ENCODE measurements at regions not wholly inside any gene's neighbourhood (a gene's known extent, or its start where the extent isn't known, plus 50 kb on each side); places are given as distances from the start of the nearest gene placed in this dataset.
"Not testable (repeated sequence)": the region's sequence is repeated elsewhere in the genome, so short reads cannot be mapped to it uniquely, and the experiment has no call there.

GRCh38 chr14:28820677-28821076 lies 54.1 kb downstream of the FOXG1 start:
- FAIRE-seq: peak; percentile 44
- no peak for DNase-seq (ENCODE audit: insufficient read length, low spot score)

- FAIRE-seq (no peak), DNase-seq (ENCODE audit: insufficient read length, low spot score) (no peak)
Measured at GRCh38 chr14:28821993-28822392, 55.4 kb downstream of the FOXG1 start.

DNA sequence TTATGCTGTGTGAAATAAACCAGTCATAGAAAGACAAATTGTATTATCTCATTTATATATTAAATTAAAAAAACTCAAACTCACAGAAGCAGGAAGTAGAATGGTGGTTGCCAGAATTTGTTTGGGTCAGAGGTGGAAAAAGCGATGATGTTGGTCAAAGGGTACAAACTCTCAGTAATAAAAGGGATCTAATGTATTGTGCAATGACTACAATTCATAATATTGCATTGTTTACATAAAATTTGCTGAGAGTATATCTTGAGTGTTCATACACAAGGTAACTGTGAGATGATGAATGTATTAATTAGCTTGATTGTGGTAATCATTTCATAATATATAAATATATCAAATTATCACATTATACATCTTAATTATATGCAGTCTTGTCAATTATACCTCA lies 56.7 kb downstream of the FOXG1 start:
- DNase-seq (ENCODE audit: insufficient read length, low spot score) (no peak), FAIRE-seq (no peak)

- FAIRE-seq (no peak), DNase-seq (ENCODE audit: insufficient read length, low spot score) (no peak)
Measured at GRCh38 chr14:28830115-28830534, 63.5 kb downstream of the FOXG1 start.

- FAIRE-seq (no peak), DNase-seq (ENCODE audit: insufficient read length, low spot score) (no peak)
Measured at GRCh38 chr14:28831126-28831525, 64.5 kb downstream of the FOXG1 start.

DNA sequence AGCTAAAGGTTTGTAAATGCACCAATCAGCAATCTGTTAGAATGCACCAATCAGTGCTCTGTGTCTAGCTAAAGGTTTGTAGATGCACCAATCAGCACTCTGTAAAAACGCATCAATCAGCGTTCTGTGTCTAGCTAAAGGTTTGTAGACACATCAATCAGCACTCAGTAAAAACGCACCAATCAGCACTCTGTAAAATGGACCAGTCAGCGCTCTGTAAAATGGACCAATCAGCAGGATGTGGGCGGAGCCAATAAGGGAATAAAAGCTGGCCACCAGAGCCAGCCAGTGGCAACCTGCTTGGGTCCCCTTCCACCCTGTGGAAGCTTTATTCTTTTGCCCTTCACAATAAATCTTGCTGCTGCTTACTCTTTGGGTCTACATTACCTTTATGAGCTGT lies 76.0 kb downstream of the FOXG1 start:
- not testable (repeated sequence) for DNase-seq (ENCODE audit: insufficient read length, low spot score)
- FAIRE-seq: peak; percentile 88

- no peak for DNase-seq (ENCODE audit: insufficient read length, low spot score)
- no peak for FAIRE-seq
Measured at GRCh38 chr14:28867571-28867970, 101.0 kb downstream of the FOXG1 start.

GRCh38 chr14:28870033-28870564 lies 103.5 kb downstream of the FOXG1 start:
- DNase-seq (ENCODE audit: insufficient read length, low spot score) (no peak), FAIRE-seq (no peak)

DNA sequence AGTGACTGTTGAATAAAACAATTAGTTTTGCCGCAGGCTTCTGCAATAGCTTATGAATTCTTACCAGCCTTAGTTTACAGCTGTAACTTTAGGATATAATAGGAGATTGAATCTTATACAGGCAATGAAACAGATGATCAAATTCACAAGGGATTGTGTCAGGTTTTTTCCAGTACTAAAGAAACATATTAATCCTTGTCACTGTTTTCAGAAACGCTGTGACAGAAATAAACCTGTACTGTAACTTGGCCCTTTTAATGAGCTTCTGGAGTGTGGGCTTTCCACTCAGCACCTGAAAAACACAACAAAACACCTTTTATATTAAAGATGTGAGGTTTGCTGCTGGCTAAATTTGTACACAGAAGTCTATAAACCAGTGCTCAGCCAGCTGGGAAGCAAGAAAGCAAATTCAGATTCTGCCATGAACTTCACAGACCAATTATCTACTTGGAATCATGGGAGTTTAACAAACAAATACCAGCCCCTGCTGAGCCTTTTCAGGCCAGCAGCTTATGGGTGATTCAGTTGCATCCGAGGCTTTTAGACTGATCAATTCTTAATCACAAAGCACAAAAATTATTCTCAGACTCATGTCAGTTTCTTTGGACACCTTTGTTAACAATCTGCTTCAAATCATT lies 109.5 kb downstream of the FOXG1 start:
- DNase-seq (ENCODE audit: insufficient read length, low spot score): no peak
- no peak for FAIRE-seq

- FAIRE-seq: no peak
- DNase-seq (ENCODE audit: insufficient read length, low spot score): no peak
Measured at GRCh38 chr14:28876572-28876945, 110.0 kb downstream of the FOXG1 start.

DNA sequence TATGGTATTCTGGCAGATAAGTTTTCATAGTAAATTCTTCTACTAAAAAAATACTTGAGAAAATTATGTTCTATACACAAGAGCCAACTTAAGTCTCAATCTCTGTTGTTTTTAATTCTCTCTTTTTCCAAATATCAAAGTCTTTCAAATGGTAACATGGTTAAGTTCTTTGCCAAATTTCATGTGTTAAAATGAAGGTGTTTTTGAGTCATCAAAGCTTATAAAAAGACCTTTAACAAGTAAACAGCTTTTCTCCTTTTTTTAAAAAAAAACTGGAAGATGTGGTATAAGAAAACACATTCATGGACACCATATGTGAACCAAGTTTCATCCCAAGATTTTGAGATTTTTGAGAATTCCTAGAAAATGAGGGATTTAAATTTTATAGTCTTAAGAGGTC lies 111.3 kb downstream of the FOXG1 start:
- no peak for FAIRE-seq
- DNase-seq (ENCODE audit: insufficient read length, low spot score): no peak

DNA sequence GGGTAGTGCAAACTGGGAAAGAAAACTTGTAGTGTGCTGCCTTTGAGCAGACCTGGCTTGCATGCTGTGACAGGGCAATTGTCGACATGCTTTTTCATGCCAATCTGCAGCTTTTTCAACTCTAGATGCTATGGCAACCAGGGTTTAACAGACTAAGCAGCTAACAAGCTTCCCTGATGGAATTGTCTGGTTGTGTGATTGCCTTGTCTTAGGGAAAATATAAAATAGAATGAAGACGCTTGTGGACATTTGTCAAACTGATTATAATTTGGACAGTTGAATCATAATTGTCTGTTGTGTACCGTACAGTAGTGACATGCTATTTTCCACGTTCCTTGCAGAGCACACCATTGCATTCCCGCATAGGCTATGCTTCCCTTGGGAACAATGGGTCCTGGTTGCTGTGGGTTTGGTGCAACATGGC lies 113.0 kb downstream of the FOXG1 start:
- FAIRE-seq: no peak
- DNase-seq (ENCODE audit: insufficient read length, low spot score): no peak

GRCh38 chr14:28886940-28887339 lies 120.4 kb downstream of the FOXG1 start:
- DNase-seq (ENCODE audit: insufficient read length, low spot score): no peak
- peak; percentile 13 for FAIRE-seq

- FAIRE-seq: no peak
- DNase-seq (ENCODE audit: insufficient read length, low spot score): no peak
Measured at GRCh38 chr14:28895389-28895788, 128.8 kb downstream of the FOXG1 start.

DNA sequence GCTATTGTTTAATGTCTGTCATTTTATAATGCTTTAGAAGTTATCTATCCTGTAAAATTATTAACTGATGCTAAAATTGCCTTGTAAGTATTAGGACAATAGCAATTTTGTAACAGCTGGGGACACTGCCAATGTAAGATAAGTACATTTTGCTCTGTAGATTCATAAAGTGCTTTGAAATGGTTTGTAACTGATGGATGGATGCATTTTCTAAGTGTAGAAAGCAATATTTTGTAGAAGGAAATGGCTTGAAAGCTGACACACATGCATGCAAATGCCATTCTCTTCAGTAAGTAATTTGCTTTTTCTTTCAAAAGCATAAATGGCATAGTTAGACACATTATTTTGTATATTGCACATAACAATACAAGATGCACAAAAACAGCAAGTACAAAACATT lies 129.8 kb downstream of the FOXG1 start:
- no peak for DNase-seq (ENCODE audit: insufficient read length, low spot score)
- FAIRE-seq: no peak

GRCh38 chr14:28901631-28902030 lies 135.0 kb downstream of the FOXG1 start:
- FAIRE-seq (peak; percentile 55), DNase-seq (ENCODE audit: insufficient read length, low spot score) (no peak)

GRCh38 chr14:28902930-28903329 lies 136.3 kb downstream of the FOXG1 start:
- FAIRE-seq (no peak), DNase-seq (ENCODE audit: insufficient read length, low spot score) (no peak)

GRCh38 chr14:28911521-28911920 lies 144.9 kb downstream of the FOXG1 start:
- no peak for FAIRE-seq
- DNase-seq (ENCODE audit: insufficient read length, low spot score): no peak

DNA sequence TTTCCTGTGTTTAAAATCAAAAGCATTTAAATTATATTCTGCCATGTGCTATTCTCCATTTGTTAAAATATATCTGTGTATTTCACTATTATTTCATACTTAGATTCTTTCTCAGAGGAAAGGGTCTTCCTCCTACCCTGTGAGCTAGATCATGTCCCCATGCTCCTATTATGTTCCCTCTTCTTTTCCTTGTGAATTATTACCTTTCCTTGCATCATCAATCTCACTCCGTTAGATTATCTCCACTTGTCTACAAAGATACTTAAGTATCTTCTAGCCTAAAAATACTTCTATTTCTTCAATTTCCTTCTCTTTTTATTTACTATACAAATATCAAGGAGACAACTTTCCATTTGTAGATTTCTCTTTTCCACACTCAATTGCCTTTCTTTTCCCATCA lies 146.5 kb downstream of the FOXG1 start:
- FAIRE-seq: no peak
- DNase-seq (ENCODE audit: insufficient read length, low spot score): no peak

- FAIRE-seq (no peak), DNase-seq (ENCODE audit: insufficient read length, low spot score) (no peak)
Measured at GRCh38 chr14:28926122-28926521, 159.5 kb downstream of the FOXG1 start.

DNA sequence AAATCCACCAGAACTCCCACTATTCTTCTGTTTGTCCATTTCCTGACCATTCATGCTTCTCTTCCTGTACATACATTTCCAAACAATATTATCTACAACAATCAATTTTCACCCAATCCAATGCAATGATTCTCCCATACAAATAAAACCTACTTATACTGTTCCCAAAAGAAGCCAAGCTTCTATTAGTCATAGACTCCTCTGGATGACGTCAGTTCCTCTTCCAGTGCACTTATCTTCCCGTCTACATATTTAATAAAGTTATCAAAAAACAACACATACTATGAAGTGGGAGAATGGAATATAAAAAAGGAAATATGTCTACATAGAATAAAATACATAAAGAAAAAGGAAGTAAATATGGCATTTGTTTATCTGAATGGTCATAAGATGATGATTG lies 165.4 kb downstream of the FOXG1 start:
- no peak for DNase-seq (ENCODE audit: insufficient read length, low spot score)

DNA sequence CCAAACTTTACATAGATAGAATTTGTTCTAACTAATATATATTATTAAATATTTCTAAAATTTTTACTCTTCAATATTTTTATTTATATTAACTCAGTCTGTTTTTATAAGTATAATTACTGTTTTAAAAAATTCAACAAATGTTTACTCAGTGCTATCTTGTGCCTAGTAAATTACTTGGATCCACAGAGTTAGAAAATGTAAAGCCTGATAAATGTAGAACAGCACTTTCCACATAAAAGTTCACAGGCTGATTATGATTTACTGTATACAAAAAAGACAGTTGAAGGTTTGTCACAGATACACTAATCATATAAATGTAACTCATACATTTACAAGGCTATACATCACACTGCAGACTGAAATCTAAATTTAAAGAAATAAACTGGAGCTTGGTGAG lies 170.0 kb downstream of the FOXG1 start:
- no peak for DNase-seq (ENCODE audit: insufficient read length, low spot score)
- FAIRE-seq: no peak

More for the DNA sequence above, 165.4 kb downstream of the FOXG1 start:
- FAIRE-seq: no peak

GRCh38 chr14:28941758-28942157 lies 175.2 kb downstream of the FOXG1 start:
- FAIRE-seq: no peak
- no peak for DNase-seq (ENCODE audit: insufficient read length, low spot score)
